Activated CD4-positive, alpha-beta memory T cell treated with anti-CD3 and anti-CD28 coated beads, Interleukin-2, amount 10 ng/mL, durations not matched to agents 7 days and 5 days (primary cell): ENCODE measurements at regions not wholly inside any gene's neighbourhood (a gene's known extent, or its start where the extent isn't known, plus 50 kb on each side); places are given as distances from the start of the nearest gene placed in this dataset.
"Not testable (repeated sequence)": the region's sequence is repeated elsewhere in the genome, so short reads cannot be mapped to it uniquely, and the experiment has no call there.

Experiments
- CTCF ChIA-PET: fragments of 350-600 bp; sonication (Branson Sonifier 250); formaldehyde crosslinking; loops from one replicate; lab custom pipeline; 2021; ENCODE audit warnings: antibody characterized with exemption, inconsistent platforms; lab: Charles Lee
- POLR2A ChIA-PET: fragments of 350-600 bp; sonication (Branson Sonifier 250); formaldehyde crosslinking; loops from one replicate; lab custom pipeline; 2021; ENCODE audit warnings: antibody characterized with exemption; lab: Charles Lee
- DNase-seq: peaks from one replicate; pipeline ENCODE4 v3.0.0-alpha.2; 2020
- H3K27ac Mint-ChIP-seq: one replicate; pipeline ENCODE4 v1.8.0; 2021; ENCODE audit warnings: mild to moderate bottlenecking, mixed read lengths
- H3K27me3 Mint-ChIP-seq: one replicate; pipeline ENCODE4 v1.8.0; 2021; ENCODE audit warnings: mixed read lengths
- H3K36me3 Mint-ChIP-seq: one replicate; pipeline ENCODE4 v1.8.0; 2021; ENCODE audit warnings: low read depth, mixed read lengths
- H3K4me1 Mint-ChIP-seq: one replicate; pipeline ENCODE4 v1.8.0; 2021; ENCODE audit warnings: mixed read lengths
- H3K4me3 Mint-ChIP-seq: one replicate; pipeline ENCODE4 v1.8.0; 2021; ENCODE audit warnings: mild to moderate bottlenecking, mixed read lengths
- H3K9me3 Mint-ChIP-seq: one replicate; pipeline ENCODE4 v1.8.0; 2021; ENCODE audit warnings: mixed read lengths

- Mint-ChIP-seq H3K36me3 (no peaks in the 10 kb centered on the region), H3K4me3 (no peak overlapping the region), H3K27ac (no peak overlapping the region), H3K27me3 (no peaks in the 10 kb centered on the region), H3K4me1 (no peaks in the 10 kb centered on the region), H3K9me3 (peaks cover 2% of the 10 kb centered on the region)
- POLR2A ChIA-PET: no interaction called here
- no peak for DNase-seq
- CTCF ChIA-PET: no interaction called here
Observed at GRCh38 chr2:195343942-195344530, 313.0 kb upstream of the SLC39A10 start.

DNA sequence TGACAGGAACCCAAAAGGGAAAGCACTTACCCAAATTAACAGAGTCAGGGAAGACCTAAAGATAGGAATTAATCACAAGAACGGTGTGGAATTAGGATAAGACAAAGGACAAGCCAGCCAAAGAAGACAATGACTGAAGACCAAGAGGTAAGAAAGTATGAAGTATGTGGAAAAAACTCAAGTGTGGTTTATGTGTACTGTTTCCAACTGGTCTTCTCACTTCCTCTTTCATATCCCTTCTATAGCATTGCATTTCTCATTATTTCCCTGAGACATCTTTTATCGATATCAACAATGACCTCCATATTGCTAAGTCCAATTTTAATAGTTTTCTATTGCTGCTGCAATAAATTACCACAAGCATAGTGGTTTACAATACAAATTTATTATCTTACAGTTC is 313.5 kb upstream of the SLC39A10 start:
- Mint-ChIP-seq H3K36me3 (no peaks in the 10 kb centered on the region), H3K4me3 (no peak overlapping the region), H3K9me3 (peaks cover 4% of the 10 kb centered on the region), H3K4me1 (no peaks in the 10 kb centered on the region), H3K27me3 (no peaks in the 10 kb centered on the region), H3K27ac (no peak overlapping the region)
- CTCF ChIA-PET: no interaction called here
- POLR2A ChIA-PET: no interaction called here
- no peak for DNase-seq

DNA sequence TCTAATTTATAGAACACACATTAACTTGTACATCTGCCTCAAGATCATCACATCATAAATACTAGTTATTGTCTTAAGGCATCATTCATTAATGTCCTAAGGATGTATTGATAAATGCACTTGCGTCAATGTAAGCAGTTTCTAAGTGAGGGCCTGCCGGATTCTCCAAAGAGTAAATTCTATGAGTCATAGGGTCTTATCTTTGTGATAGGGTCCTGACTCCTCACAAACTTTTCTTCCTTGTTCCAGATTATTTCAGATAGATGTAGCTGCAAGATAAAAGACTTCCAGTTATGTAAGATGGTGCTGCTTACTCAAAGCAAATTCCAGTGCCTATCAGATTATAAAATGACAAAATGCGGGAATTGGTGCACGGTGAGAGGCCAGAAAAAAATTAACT is 315.0 kb upstream of the SLC39A10 start:
- Mint-ChIP-seq H3K9me3 (peaks cover 6% of the 10 kb centered on the region), H3K36me3 (no peaks in the 10 kb centered on the region), H3K27me3 (no peaks in the 10 kb centered on the region), H3K4me1 (no peaks in the 10 kb centered on the region), H3K27ac (no peak overlapping the region), H3K4me3 (no peak overlapping the region)
- DNase-seq: no peak
- ChIA-PET POLR2A (no interaction called here), CTCF (no interaction called here)

GRCh38 chr2:195338856-195339255 is 318.2 kb upstream of the SLC39A10 start:
- Mint-ChIP-seq H3K27ac (no peak overlapping the region), H3K4me1 (no peaks in the 10 kb centered on the region), H3K9me3 (peaks cover 6% of the 10 kb centered on the region), H3K36me3 (no peaks in the 10 kb centered on the region), H3K4me3 (no peak overlapping the region), H3K27me3 (no peaks in the 10 kb centered on the region)
- CTCF ChIA-PET: interaction anchor here (1.2 kb wide), 1 partner anchor 321 kb away, joined by 3 read pairs; no protein-coding TSS in a partner anchor
- DNase-seq: no peak
- POLR2A ChIA-PET: no interaction called here

DNA sequence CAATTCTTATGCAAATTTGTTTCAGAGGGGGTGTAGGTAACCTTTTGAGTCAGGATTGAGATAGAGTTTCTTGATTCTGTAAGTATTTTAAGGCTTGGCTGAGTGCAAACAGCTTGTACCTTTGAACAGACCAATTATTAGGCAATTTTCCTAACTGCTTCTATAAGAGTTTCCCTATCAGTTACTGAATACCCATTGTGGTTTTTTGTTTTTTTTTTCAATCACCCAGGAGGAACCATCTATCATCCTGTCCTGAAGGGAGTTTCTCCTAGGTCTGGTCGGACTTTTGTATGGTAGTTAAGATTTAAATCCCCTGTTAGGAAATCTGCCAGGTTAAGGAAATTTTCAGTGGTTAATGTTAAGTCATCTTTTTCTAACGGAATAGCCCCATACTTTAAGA is 319.4 kb upstream of the SLC39A10 start:
- no peak for DNase-seq

GRCh38 chr2:195333869-195334268 is 323.2 kb upstream of the SLC39A10 start:
- Mint-ChIP-seq H3K4me1 (no peaks in the 10 kb centered on the region), H3K9me3 (peaks cover 12% of the 10 kb centered on the region), H3K27ac (no peak overlapping the region), H3K27me3 (peaks cover 3% of the 10 kb centered on the region), H3K4me3 (no peak overlapping the region), H3K36me3 (no peaks in the 10 kb centered on the region)
- DNase-seq: no peak
- POLR2A ChIA-PET: no interaction called here
- CTCF ChIA-PET: no interaction called here

More for the DNA sequence above, 319.4 kb upstream of the SLC39A10 start:
- POLR2A ChIA-PET: no interaction called here
- Mint-ChIP-seq H3K4me3 (no peak overlapping the region), H3K27me3 (no peaks in the 10 kb centered on the region), H3K36me3 (no peaks in the 10 kb centered on the region), H3K27ac (no peak overlapping the region), H3K9me3 (peaks cover 6% of the 10 kb centered on the region), H3K4me1 (no peaks in the 10 kb centered on the region)
- CTCF ChIA-PET: no interaction called here

DNA sequence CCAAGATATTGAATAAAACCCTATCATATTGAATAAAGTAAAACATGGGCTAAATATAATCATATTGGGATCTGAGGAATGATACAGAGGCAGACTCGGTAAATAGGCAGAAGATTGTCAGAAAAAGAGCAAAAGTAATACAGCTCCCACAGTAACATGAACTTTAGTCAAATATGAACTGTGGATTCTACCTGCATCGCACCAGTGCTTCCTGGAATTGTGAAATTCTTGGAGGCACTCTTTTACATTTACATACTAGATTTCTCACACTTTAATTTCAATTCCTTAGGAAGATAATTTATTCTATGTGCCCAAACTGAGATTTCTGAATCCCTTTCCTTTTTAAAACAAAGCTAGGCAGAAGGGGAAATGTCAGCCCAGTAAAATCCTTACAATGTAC is 325.1 kb upstream of the SLC39A10 start:
- Mint-ChIP-seq H3K4me3 (no peak overlapping the region), H3K36me3 (no peaks in the 10 kb centered on the region), H3K9me3 (peaks cover 8% of the 10 kb centered on the region), H3K27me3 (peaks cover 3% of the 10 kb centered on the region), H3K27ac (no peak overlapping the region), H3K4me1 (no peaks in the 10 kb centered on the region)
- ChIA-PET CTCF (interaction anchor here (0.6 kb wide), 1 partner anchor 31 kb away, joined by 3 read pairs; no protein-coding TSS in a partner anchor), POLR2A (no interaction called here)
- no peak for DNase-seq

GRCh38 chr2:195331129-195331528 is 325.9 kb upstream of the SLC39A10 start:
- Mint-ChIP-seq H3K27ac (no peak overlapping the region), H3K4me3 (no peak overlapping the region), H3K9me3 (peaks cover 8% of the 10 kb centered on the region), H3K27me3 (peaks cover 3% of the 10 kb centered on the region), H3K36me3 (no peaks in the 10 kb centered on the region), H3K4me1 (no peaks in the 10 kb centered on the region)
- DNase-seq: no peak
- ChIA-PET POLR2A (interaction anchor here (0.6 kb wide), 1 partner anchor 329 kb away, joined by 3 read pairs; no protein-coding TSS in a partner anchor), CTCF (interaction anchor here (1.5 kb wide), 1 partner anchor 329 kb away, joined by 3 read pairs; no protein-coding TSS in a partner anchor)

GRCh38 chr2:195330513-195330956 is 326.5 kb upstream of the SLC39A10 start:
- Mint-ChIP-seq H3K27me3 (peaks cover 3% of the 10 kb centered on the region), H3K36me3 (no peaks in the 10 kb centered on the region), H3K4me1 (no peaks in the 10 kb centered on the region), H3K9me3 (peaks cover 8% of the 10 kb centered on the region), H3K27ac (no peak overlapping the region), H3K4me3 (no peak overlapping the region)
- DNase-seq: no peak
- POLR2A ChIA-PET: no interaction called here
- CTCF ChIA-PET: interaction anchor here (1.5 kb wide), 1 partner anchor 330 kb away, joined by 3 read pairs; no protein-coding TSS in a partner anchor

GRCh38 chr2:195329784-195330183 is 327.2 kb upstream of the SLC39A10 start:
- H3K36me3 Mint-ChIP-seq, H3K4me3 Mint-ChIP-seq, H3K4me1 Mint-ChIP-seq, H3K9me3 Mint-ChIP-seq, POLR2A ChIA-PET, H3K27me3 Mint-ChIP-seq, DNase-seq, H3K27ac Mint-ChIP-seq: not testable (repeated sequence)
- CTCF ChIA-PET: interaction anchor here (1.5 kb wide), 1 partner anchor 330 kb away, joined by 3 read pairs; no protein-coding TSS in a partner anchor

- no peak for DNase-seq
- CTCF ChIA-PET: no interaction called here
- Mint-ChIP-seq H3K27ac (no peak overlapping the region), H3K4me1 (no peaks in the 10 kb centered on the region), H3K9me3 (peaks cover 8% of the 10 kb centered on the region), H3K4me3 (no peak overlapping the region), H3K36me3 (no peaks in the 10 kb centered on the region), H3K27me3 (peaks cover 3% of the 10 kb centered on the region)
- POLR2A ChIA-PET: no interaction called here
Observed at GRCh38 chr2:195326537-195326936, 330.5 kb upstream of the SLC39A10 start.

DNA sequence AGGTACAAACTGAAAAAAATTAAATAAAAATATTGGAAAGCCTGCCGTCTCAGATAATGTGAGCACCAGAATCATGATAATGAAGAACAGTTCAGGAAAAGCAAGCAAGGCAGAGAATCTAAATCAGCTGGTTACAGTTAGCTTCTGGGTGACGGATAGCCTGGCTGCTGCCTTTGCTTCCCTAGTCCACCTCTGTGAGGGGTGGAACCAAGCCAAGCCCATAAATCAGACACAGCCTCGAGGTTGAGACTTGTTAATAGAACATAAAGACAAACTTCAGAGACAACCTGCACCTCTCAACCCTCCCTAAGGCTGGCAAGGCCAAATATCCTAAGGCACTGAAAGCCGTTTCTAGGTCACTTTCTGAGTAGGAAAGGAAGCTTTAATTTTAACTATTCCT is 334.7 kb upstream of the SLC39A10 start:
- Mint-ChIP-seq H3K4me1 (peaks cover 15% of the 10 kb centered on the region), H3K27ac (no peak overlapping the region), H3K9me3 (no peaks in the 10 kb centered on the region), H3K4me3 (no peak overlapping the region), H3K27me3 (no peaks in the 10 kb centered on the region), H3K36me3 (no peaks in the 10 kb centered on the region)
- DNase-seq: no peak
- ChIA-PET CTCF (interaction anchor here (4.6 kb wide), 1 partner anchor 338 kb away, joined by 38 read pairs; no protein-coding TSS in a partner anchor), POLR2A (interaction anchor here (0.8 kb wide), 1 partner anchor 335 kb away, joined by 3 read pairs; the partner anchor contains the start of gene SLC39A10)

DNA sequence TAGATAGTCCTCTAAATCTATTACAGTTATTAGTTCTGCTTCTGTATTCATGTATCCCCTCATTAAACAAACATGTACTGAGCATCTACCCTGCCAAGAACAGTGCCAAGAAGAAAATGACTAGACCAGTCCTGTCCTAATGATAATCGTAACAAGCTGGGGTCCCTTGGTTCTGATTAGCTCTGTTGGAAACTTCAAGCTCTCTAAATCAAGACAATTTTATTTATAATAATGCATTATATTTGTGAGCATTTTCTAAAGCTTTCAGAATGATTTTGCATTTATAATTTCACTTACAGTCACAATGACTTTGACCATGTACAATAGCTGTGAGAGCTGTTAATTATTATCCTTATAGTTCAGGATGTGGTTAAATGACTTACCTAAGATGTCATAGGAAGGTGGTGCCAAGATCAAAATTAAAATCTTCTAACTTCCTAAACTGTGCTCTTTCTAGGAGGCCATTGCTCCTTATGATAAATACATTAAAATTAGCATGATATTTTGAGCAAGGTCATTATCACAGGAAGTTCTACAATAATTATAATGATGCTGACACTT is 336.5 kb upstream of the SLC39A10 start:
- Mint-ChIP-seq H3K9me3 (no peaks in the 10 kb centered on the region), H3K4me3 (no peak overlapping the region), H3K4me1 (peaks cover 15% of the 10 kb centered on the region), H3K36me3 (no peaks in the 10 kb centered on the region), H3K27me3 (no peaks in the 10 kb centered on the region), H3K27ac (no peak overlapping the region)
- ChIA-PET POLR2A (interaction anchor here (1.5 to 2.2 kb wide), 3 partner anchors 239 to 339 kb away, joined by 6 to 16 read pairs (median 10); partner anchors contain the start of gene SLC39A10), CTCF (interaction anchor here (1.0 to 4.6 kb wide), 3 partner anchors 266 to 746 kb away, joined by 3 to 38 read pairs (median 3); no protein-coding TSS in a partner anchor)
- no peak for DNase-seq
